Subcutaneous abdominal adipose tissue (tissue), 5 donors: ENCODE measurements at regions not wholly inside any gene's neighbourhood (a gene's known extent, or its start where the extent isn't known, plus 50 kb on each side); places are given as distances from the start of the nearest gene placed in this dataset.

ENCODE experiments used
- H3K27ac ChIP-seq: one replicate; pipeline ENCODE4 v1.7.0; 2013; ENCODE audit warnings: low read depth, mild to moderate bottlenecking, inconsistent platforms, low read length, moderate library complexity
- H3K27me3 ChIP-seq, 5 donors: one replicate each; pipeline ENCODE4 v1.7.0; 2013; ENCODE audit warnings: low read length in 5 of 5, inconsistent platforms in 1 of 5; ENCODE audit not compliant: control insufficient read depth in 5 of 5, insufficient read depth in 4 of 5
- H3K36me3 ChIP-seq, 5 donors: one replicate each; pipeline ENCODE4 v1.7.0; 2013; ENCODE audit warnings: low read length in 5 of 5; ENCODE audit not compliant: control insufficient read depth in 5 of 5, insufficient read depth in 5 of 5
- H3K4me1 ChIP-seq, 5 donors: one replicate each; pipeline ENCODE4 v1.7.0; 2013; ENCODE audit warnings: low read length in 5 of 5, mild to moderate bottlenecking in 3 of 5, moderate library complexity in 1 of 5; ENCODE audit not compliant: control insufficient read depth in 5 of 5, insufficient read depth in 5 of 5
- H3K4me3 ChIP-seq, 5 donors: one replicate each; pipeline ENCODE4 v1.7.0; 2013; ENCODE audit warnings: low read length in 5 of 5, low read depth in 1 of 5
- H3K9ac ChIP-seq, 5 donors: one replicate each; pipeline ENCODE4 v1.7.0; 2013; ENCODE audit warnings: low read length in 5 of 5, mild to moderate bottlenecking in 4 of 5, moderate library complexity in 3 of 5
- H3K9me3 ChIP-seq, 5 donors: one replicate each; pipeline ENCODE4 v1.7.0; 2013; ENCODE audit warnings: low read length in 5 of 5; ENCODE audit not compliant: control insufficient read depth in 5 of 5
- donor health status: healthy.
- donor health status: healthy.
- donor health status: healthy.
- donor health status: healthy.
- donor health status: healthy.

GRCh38 chr4:123562994-123563750 is 166.6 kb downstream of the SPRY1 start:
- no peaks in the 10 kb centered on the region for H3K27me3 ChIP-seq
- H3K4me3 ChIP-seq: no peak overlapping the region
- peaks cover 0 to 3% (median 0%) of the 10 kb centered on the region in 5 donors for H3K9me3 ChIP-seq
- no peak overlapping the region for H3K9ac ChIP-seq
- peaks cover 0 to 6% (median 0%) of the 10 kb centered on the region in 5 donors for H3K4me1 ChIP-seq
- no peaks in the 10 kb centered on the region for H3K36me3 ChIP-seq
- no peak overlapping the region for H3K27ac ChIP-seq

GRCh38 chr4:123564758-123565346 is 168.3 kb downstream of the SPRY1 start:
- Histone ChIP-seq H3K9ac (no peak overlapping the region), H3K27me3 (no peaks in the 10 kb centered on the region), H3K4me1 (peaks cover 0 to 6% (median 0%) of the 10 kb centered on the region in 5 donors), H3K4me3 (no peak overlapping the region), H3K36me3 (no peaks in the 10 kb centered on the region), H3K9me3 (peaks cover 0 to 3% (median 0%) of the 10 kb centered on the region in 5 donors), H3K27ac (no peak overlapping the region)

GRCh38 chr4:123568936-123569335 is 172.3 kb downstream of the SPRY1 start:
- no peaks in the 10 kb centered on the region for H3K27me3 ChIP-seq
- H3K36me3 ChIP-seq: no peaks in the 10 kb centered on the region
- H3K4me1 ChIP-seq: peaks cover 0 to 6% (median 0%) of the 10 kb centered on the region in 5 donors
- H3K9ac ChIP-seq: no peak overlapping the region
- no peak overlapping the region for H3K4me3 ChIP-seq
- peaks cover 0 to 3% (median 0%) of the 10 kb centered on the region in 5 donors for H3K9me3 ChIP-seq
- H3K27ac ChIP-seq: no peak overlapping the region

- peaks cover 0 to 5% (median 0%) of the 10 kb centered on the region in 5 donors for H3K4me1 ChIP-seq
- no peak overlapping the region for H3K27ac ChIP-seq
- H3K9me3 ChIP-seq: peaks cover 0 to 3% (median 0%) of the 10 kb centered on the region in 5 donors
- no peak overlapping the region for H3K4me3 ChIP-seq
- no peak overlapping the region for H3K9ac ChIP-seq
- no peaks in the 10 kb centered on the region for H3K36me3 ChIP-seq
- H3K27me3 ChIP-seq: no peaks in the 10 kb centered on the region
Measured at GRCh38 chr4:123569541-123569940, 172.9 kb downstream of the SPRY1 start.

GRCh38 chr4:123573866-123574508 is 177.4 kb downstream of the SPRY1 start:
- Histone ChIP-seq H3K36me3 (no peaks in the 10 kb centered on the region), H3K4me3 (no peak overlapping the region), H3K9ac (no peak overlapping the region), H3K27ac (no peak overlapping the region), H3K9me3 (no peaks in the 10 kb centered on the region), H3K4me1 (peaks cover 0 to 8% (median 5%) of the 10 kb centered on the region in 5 donors), H3K27me3 (no peaks in the 10 kb centered on the region)

GRCh38 chr4:123575291-123575690 is 178.7 kb downstream of the SPRY1 start:
- Histone ChIP-seq H3K36me3 (no peaks in the 10 kb centered on the region), H3K4me3 (no peak overlapping the region), H3K27ac (no peak overlapping the region), H3K9ac (no peak overlapping the region), H3K9me3 (peaks cover 0 to 3% (median 0%) of the 10 kb centered on the region in 5 donors), H3K4me1 (peaks cover 0 to 8% (median 4%) of the 10 kb centered on the region in 5 donors), H3K27me3 (no peaks in the 10 kb centered on the region)

GRCh38 chr4:123577225-123577906 is 180.8 kb downstream of the SPRY1 start:
- Histone ChIP-seq H3K27ac (no peak overlapping the region), H3K4me1 (peaks cover 0 to 8% (median 4%) of the 10 kb centered on the region in 5 donors), H3K9ac (no peak overlapping the region), H3K4me3 (no peak overlapping the region), H3K27me3 (no peaks in the 10 kb centered on the region), H3K9me3 (peaks cover 0 to 16% (median 12%) of the 10 kb centered on the region in 5 donors), H3K36me3 (no peaks in the 10 kb centered on the region)

GRCh38 chr4:123578276-123579029 is 181.9 kb downstream of the SPRY1 start:
- H3K27me3 ChIP-seq: no peaks in the 10 kb centered on the region
- H3K4me3 ChIP-seq: no peak overlapping the region
- H3K27ac ChIP-seq: no peak overlapping the region

GRCh38 chr4:123579961-123580360 is 183.4 kb downstream of the SPRY1 start:
- H3K9me3 ChIP-seq: peaks cover 0 to 16% (median 12%) of the 10 kb centered on the region in 5 donors
- H3K9ac ChIP-seq: no peak overlapping the region
- H3K27ac ChIP-seq: no peak overlapping the region
- H3K27me3 ChIP-seq: no peaks in the 10 kb centered on the region
- no peaks in the 10 kb centered on the region for H3K36me3 ChIP-seq
- H3K4me1 ChIP-seq: peaks cover 0 to 8% (median 4%) of the 10 kb centered on the region in 5 donors
- H3K4me3 ChIP-seq: no peak overlapping the region

More at GRCh38 chr4:123578276-123579029, 181.9 kb downstream of the SPRY1 start:
- H3K4me1 ChIP-seq: peaks cover 0 to 8% (median 4%) of the 10 kb centered on the region in 5 donors
- no peaks in the 10 kb centered on the region for H3K36me3 ChIP-seq
- peaks cover 0 to 16% (median 12%) of the 10 kb centered on the region in 5 donors for H3K9me3 ChIP-seq
- no peak overlapping the region for H3K9ac ChIP-seq
